ENCODE measurements at regions not wholly inside any gene's neighbourhood (a gene's known extent, or its start where the extent isn't known, plus 50 kb on each side); places are given as distances from the start of the nearest gene placed in this dataset.
"Not testable (repeated sequence)": the region's sequence is repeated elsewhere in the genome, so short reads cannot be mapped to it uniquely, and the experiment has no call there.

DNA sequence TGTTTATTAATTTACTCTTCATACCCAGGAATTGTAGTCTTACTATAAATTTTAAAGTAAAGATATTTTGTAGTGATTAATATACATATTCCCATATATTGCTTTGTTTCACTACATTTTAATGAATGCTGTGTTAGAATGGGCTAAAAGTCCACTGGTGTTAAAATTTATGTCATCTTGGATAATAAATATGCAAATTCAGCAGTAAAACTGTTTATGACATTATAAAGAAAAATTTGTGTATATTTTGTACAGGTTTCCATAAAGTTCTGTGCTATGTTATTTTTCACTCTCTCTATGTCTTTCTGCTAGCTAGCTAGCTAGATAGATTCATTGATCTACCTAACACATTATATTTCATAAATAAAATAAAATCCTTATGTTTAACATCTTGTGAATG is 1071.2 kb downstream of the FAT4 start:
- no peak for DNase-seq

DNA sequence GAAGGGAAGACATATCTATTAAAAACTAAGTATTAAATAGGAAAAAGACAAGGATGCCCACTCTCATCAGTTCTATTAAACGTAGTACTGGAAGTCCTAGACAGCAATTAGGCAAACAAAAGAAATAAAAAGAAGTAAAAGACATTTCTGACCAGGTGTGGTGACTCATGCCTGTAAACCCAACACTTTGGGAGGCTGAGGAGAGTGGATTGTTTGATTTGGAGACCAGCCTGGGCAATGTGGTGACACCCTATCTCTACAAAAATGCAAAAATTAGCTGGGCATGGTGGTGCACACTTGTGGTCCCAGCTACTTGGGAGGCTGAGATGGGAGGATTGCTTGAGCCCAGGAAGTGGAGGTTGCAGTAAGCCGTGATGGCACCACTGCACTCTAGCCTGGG is 1071.8 kb downstream of the FAT4 start:
- no peak for DNase-seq

GRCh38 chr4:126395664-126396063 is 1080.9 kb downstream of the FAT4 start:
- DNase-seq: peak; percentile 30

DNA sequence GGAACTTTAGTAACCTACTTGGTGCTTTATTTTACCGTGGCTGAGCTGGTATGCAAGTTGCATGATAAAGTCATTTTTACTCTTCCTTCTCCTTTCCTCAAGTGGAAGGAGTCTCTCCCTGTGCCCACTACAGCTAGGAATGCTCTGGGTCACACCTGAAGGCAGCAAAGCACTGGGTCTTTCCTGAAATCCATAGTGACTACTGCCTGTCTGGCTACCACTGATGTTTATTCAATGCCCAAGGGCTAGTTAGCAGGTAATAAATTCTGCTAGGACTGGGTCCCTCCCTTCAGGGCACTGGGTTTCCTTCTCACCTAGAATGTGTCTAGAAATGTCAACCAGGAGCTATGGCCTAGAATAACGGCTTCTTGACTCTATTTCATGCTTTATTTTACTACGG is 1081.4 kb downstream of the FAT4 start:
- no peak for DNase-seq

GRCh38 chr4:126396703-126397102 is 1081.9 kb downstream of the FAT4 start:
- DNase-seq: no peak

DNA sequence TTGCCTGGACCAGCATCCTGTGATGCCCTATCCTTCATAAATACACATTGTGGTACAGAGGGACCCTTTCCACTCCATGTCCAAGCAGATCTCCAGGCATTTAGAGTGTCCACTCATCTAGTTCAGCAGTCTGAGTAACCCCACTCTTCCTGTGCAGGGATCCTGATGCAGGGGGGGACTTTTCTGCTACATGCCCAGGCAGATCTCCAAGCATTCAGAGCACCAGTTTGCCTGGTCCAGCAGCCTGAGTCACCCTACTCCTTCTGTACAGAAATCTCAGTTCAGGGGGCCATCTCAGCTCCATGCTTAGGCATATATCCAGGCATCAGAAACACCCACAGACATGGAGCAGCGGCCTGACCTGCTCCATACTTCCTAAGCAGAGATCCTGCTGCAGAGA is 1089.8 kb downstream of the FAT4 start:
- DNase-seq: peak; percentile 11

DNA sequence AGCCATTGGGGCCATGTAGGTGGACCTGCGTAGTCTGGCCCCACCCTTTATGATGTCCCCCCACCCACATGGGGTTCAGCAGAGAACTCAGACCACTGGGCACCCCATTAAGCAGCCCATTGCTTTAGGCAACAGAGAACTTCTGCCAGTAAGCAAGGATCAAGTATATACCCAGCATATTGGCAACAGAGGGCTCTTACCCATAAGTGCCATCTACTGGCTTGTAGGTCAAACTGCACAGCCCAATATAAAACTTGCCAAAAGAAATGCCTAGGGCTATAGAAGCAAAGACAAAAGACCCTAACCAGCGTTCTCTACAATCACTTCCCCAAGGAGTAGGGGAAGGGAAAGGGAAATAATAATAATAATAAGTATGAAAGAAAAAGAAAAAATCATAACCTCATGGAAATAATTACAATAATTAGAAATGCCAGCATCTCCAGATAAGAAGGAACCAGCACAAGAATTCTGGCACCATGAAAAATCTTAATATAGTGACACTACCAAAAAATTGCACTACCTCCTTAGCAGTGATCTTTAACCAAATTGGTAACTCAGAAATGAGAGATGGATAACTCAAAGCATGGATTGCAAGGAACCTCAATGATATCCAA is 1090.7 kb downstream of the FAT4 start:
- DNase-seq: peak; percentile 32

DNA sequence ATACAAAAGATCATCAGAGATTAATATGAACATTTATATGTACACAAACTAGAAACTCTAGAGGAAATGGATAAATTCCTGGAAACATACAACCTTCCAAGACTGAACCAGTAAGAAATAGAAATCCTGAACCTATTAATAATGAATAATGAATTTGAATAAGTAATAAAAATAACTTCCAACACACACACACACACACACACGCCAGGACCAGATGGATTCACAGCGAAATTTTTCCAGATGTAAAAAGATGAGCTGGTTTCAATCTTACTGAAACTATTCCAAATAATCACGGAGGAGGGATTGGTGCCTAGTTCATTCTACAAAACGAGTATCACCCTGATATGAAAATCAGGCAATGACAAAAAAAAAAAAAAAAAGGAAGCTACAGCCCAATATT is 1095.0 kb downstream of the FAT4 start:
- no peak for DNase-seq

GRCh38 chr4:126411047-126411446 is 1096.3 kb downstream of the FAT4 start:
- no peak for DNase-seq

- DNase-seq: not testable (repeated sequence)
Measured at GRCh38 chr4:126412310-126412709, 1097.6 kb downstream of the FAT4 start.

GRCh38 chr4:126414741-126415140 is 1100.0 kb downstream of the FAT4 start:
- no peak for DNase-seq

DNA sequence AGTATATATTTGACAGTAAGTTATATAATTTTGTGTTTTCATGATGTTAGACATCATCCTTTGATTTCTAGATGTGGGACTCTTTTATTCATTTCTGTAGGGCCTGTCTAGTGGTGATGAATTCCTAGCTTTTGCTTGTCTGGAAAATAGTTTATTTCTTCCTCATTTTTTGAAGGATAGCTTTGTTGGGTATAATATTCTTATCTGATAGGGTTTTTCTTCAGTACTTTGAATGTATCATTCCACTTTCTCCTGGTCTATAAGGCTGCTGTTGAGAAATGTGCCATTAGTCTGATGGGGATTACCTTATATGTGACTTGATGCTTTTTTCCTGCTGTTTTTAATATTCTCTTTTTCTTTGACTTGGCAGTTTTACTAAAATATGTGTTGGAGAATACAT is 1104.5 kb downstream of the FAT4 start:
- no peak for DNase-seq

DNA sequence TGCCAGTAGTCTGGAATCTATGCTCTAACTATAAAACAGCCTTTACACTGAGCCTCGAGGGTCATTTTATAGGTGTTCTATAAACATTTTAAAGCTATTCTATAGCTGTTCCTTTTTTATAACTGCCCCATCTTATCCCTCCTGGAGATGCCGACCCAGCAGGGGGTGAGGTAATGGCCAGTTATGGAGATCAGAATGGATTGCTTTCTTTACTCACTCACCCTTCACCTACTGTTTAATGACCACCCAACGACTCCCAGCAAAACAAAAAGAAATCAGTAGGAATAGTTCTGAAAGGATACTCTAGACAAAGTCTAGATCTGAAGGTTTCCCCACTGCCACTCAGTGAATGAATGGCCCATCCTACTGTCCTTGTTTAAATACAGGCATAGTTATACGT is 1113.1 kb downstream of the FAT4 start:
- no peak for DNase-seq

DNA sequence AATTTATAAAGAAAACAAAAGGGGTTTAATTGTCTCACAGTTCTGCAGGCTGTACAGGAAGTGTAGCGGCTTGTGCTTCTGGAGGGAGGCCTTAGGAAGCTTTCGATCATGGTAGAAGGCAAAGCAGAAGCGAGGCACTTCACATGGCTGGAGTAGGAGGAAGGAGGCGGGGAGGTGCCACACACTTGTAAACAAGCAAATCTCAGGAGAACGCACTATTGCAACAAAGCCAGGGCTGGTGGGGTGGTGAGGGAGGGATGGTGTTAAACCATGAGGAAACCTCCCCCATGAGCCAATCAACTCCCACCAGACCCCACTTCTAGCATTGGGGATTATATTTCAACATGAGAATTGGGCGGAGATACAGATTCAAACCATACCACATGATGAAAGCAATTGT is 1116.3 kb downstream of the FAT4 start:
- DNase-seq: no peak

DNA sequence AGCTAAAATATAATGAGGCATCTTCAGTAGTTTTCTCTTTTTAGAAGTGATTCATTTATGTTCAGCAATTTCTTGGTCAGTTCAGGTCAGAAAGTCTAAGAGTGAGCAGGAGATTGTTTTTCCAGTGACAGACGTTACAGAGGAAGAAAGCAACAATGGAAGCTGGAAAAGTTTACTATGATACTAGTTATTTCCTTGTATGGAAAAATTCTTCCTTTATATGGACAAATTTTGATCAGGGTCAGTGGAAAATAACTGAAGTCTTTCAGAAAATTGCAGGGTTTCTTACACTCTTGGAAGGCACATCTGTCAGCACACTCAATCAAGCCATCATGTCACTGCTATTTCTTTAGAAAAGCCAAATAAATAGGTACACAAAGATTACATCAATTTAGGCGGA is 1120.7 kb downstream of the FAT4 start:
- DNase-seq: no peak

DNA sequence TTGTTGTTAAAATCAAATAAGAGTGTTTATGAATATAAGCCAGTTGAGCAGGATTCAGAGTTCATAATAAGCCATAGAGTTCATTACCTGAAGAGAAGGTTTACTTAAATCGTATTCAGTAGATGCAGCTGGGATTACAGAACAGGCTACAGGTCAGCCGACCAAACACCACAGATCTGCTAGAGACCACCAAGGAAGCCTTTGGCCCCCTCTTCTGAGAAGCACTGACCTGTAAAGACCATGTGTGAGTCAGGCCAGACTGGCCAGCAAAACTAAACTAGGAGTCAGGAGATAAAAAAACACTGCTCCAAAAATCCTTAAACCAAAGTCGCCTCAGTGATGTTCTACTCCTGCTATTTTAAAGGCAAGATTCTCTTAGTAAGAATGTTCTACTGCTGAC is 1125.5 kb downstream of the FAT4 start:
- no peak for DNase-seq

DNA sequence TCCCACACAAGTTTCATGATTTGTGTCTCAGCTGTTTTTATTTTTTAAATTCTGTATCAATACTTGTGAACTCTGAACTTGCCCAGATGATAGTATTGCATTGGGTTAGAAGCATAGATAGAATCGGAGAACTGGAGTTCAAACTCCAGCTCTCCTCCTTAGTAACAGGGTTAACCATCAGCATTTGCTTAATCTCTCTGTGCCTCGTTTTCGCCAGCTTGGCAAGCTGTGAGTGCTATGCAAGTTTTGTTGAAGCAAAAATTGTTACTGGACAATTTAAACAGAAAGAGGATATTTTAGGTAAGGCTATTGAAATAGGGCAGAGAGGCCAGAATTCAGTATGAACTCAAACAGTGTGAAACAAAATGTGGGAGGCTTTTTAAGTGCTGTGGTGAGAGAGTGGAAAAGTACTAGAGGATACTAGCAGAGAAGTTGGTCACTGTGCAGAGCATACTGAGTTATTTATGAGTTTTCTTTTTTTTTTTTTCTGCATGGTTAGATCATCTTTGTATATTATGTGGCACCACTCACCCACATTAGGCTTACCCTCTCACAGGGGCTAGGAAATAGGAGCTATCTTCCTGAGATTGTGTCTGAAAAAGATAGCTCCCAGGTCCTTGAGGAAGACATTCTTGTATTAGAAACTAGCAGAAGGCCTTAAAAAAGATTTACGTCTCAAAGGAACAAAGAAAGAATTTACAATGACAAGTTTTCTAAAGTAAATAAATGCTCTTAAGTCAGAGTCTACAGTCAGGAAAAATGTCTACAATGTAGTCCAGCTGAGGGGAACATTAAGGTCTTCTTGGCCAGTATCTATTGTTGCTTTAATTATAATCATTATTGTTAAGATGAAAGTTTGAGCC is 1126.6 kb downstream of the FAT4 start:
- DNase-seq: no peak

DNA sequence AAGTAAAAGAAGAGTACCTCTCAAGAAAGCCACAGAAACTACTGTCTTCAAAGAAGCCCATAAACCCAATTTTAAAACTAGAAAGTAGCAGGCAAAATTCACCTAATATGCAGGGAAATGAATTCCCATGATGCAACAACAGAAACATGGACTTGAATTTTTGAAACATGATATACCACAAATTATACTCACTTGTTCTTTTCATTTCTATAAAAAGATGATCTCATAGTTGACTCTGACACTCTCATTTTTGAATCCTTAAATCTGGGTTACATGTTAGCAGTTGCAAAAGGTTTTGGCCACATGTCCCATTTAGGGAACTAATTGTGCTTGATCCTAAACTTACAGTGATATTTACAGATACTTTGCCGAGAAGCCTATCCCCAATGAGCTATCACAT is 1130.8 kb downstream of the FAT4 start:
- DNase-seq: no peak

DNA sequence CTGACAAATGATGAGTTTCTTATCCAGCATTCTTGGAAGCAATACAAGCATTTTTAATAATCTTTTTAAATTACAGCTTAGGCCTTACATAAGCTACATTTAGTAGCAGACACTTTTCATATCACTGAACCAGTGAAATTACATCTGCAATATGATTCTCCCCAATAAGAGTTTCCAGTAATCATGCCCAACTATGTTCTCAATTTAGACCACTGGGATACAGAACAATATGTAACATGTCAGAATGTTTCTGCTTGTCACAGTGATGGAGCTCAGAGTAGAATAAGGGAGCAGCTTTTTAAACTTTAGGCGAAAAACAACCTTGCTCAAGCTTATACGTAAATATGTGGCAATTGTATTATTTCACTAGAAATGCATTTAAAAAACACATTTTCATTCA is 1132.2 kb downstream of the FAT4 start:
- no peak for DNase-seq

- DNase-seq: peak; percentile 33
Measured at GRCh38 chr4:126448086-126448845, 1133.5 kb downstream of the FAT4 start.

- DNase-seq: peak; percentile 68
Measured at GRCh38 chr4:126451237-126451873, 1136.6 kb downstream of the FAT4 start.

DNA sequence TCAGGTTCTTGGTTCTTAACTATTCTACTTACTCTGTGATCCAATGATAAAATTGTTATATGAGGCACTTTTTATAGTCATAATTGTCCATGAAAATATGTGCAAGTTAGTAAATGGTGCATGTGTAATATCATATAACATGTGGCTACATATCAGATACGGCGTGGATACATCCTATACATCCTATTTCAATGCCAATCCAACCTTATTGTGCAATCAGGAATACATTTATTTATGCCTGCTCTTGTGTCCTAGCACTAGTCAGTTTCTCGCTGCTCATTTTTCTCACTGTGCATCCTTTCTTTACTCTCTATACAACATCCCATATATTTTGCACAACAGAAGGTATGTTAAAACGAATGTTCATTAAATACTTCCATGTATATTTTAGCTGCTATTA is 1141.1 kb downstream of the FAT4 start:
- DNase-seq: no peak

GRCh38 chr4:126458993-126459392 is 1144.2 kb downstream of the FAT4 start:
- DNase-seq: peak; percentile 51

Data from fibroblast of skin of right biceps (primary cell).